Mesenchymal stem cell (in vitro differentiated cells and primary cell): ENCODE measurements at regions not wholly inside any gene's neighbourhood (a gene's known extent, or its start where the extent isn't known, plus 50 kb on each side); places are given as distances from the start of the nearest gene placed in this dataset.
"Not testable (repeated sequence)": the region's sequence is repeated elsewhere in the genome, so short reads cannot be mapped to it uniquely, and the experiment has no call there.

ENCODE experiments used
- DNase-seq: peaks from one replicate; pipeline ENCODE4 v3.0.0-alpha.2; 2013
- H2AFZ ChIP-seq: one replicate; pipeline ENCODE4 v1.6.1; 2013; ENCODE audit warnings: low read depth, mild to moderate bottlenecking, control low read depth, inconsistent platforms, low read length, moderate library complexity
- H2AK5ac ChIP-seq: 2 replicates; pipeline ENCODE4 v1.6.1; 2013; ENCODE audit warnings: low read length, moderate library complexity, mild to moderate bottlenecking, inconsistent platforms; ENCODE audit not compliant: severe bottlenecking
- H2BK120ac ChIP-seq: one replicate; pipeline ENCODE4 v1.6.1; 2013; ENCODE audit warnings: low read depth, mild to moderate bottlenecking, inconsistent platforms, low read length, moderate library complexity
- H2BK12ac ChIP-seq, 2 experiments: one replicate each; pipeline ENCODE4 v1.6.1; 2013; ENCODE audit warnings: inconsistent platforms in 2 of 2, low read length in 2 of 2, mild to moderate bottlenecking in 2 of 2, moderate library complexity in 2 of 2, control low read depth in 1 of 2
- H2BK15ac ChIP-seq: one replicate; pipeline ENCODE4 v1.6.1; 2013; ENCODE audit warnings: mild to moderate bottlenecking, low read depth, inconsistent platforms; ENCODE audit not compliant: poor library complexity, severe bottlenecking
- H2BK5ac ChIP-seq: 2 replicates; pipeline ENCODE4 v1.6.1; 2013; ENCODE audit warnings: low read depth, mild to moderate bottlenecking, low read length, control low read depth, inconsistent platforms; ENCODE audit not compliant: poor library complexity, severe bottlenecking
- H3K14ac ChIP-seq, 2 experiments: one replicate each; pipeline ENCODE4 v1.6.1; 2013; ENCODE audit warnings: inconsistent platforms in 2 of 2, low read length in 2 of 2, control low read depth in 1 of 2, mild to moderate bottlenecking in 1 of 2, moderate library complexity in 1 of 2
- H3K18ac ChIP-seq, 2 experiments: one replicate each; pipeline ENCODE4 v1.6.1; 2013; ENCODE audit warnings: inconsistent platforms in 2 of 2, low read length in 2 of 2, control low read depth in 1 of 2, low read depth in 1 of 2, mild to moderate bottlenecking in 1 of 2
- H3K23ac ChIP-seq, 2 experiments: one replicate each; pipeline ENCODE4 v1.6.1; 2013; ENCODE audit warnings: inconsistent platforms in 2 of 2, low read length in 2 of 2, mild to moderate bottlenecking in 2 of 2, moderate library complexity in 2 of 2, control low read depth in 1 of 2
- H3K27ac ChIP-seq: 2 replicates; pipeline ENCODE4 v1.5.1; 2013; ENCODE audit warnings: mild to moderate bottlenecking, moderate library complexity, low read length, control low read depth, inconsistent platforms; ENCODE audit not compliant: poor library complexity, severe bottlenecking
- H3K27me3 ChIP-seq, 2 experiments: 2 replicates each; pipeline versions ENCODE4 v1.6.1 to v1.7.0; 2013; ENCODE audit warnings: low read length in 2 of 2, mild to moderate bottlenecking in 2 of 2, moderate library complexity in 2 of 2, control low read depth in 1 of 2, inconsistent platforms in 1 of 2; ENCODE audit not compliant: control insufficient read depth in 1 of 2, insufficient read depth in 1 of 2
- H3K36me3 ChIP-seq, 2 experiments: 2 replicates each; pipeline versions ENCODE4 v1.6.1 to v1.7.0; 2013; ENCODE audit warnings: low read length in 2 of 2, control low read depth in 1 of 2, inconsistent platforms in 1 of 2, low read depth in 1 of 2, mild to moderate bottlenecking in 1 of 2; ENCODE audit not compliant: insufficient read depth in 2 of 2, control insufficient read depth in 1 of 2
- H3K4ac ChIP-seq, 2 experiments: one replicate each; pipeline ENCODE4 v1.6.1; 2013; ENCODE audit warnings: inconsistent platforms in 2 of 2, low read length in 2 of 2, mild to moderate bottlenecking in 2 of 2, moderate library complexity in 2 of 2, control low read depth in 1 of 2, low read depth in 1 of 2
- H3K4me1 ChIP-seq: 2 replicates; pipeline ENCODE4 v1.6.1; 2013; ENCODE audit warnings: low read depth, low read length, control low read depth; ENCODE audit not compliant: control insufficient read depth, insufficient read depth
- H3K4me2 ChIP-seq: 2 replicates; pipeline ENCODE4 v1.6.1; 2013; ENCODE audit warnings: low read length, mild to moderate bottlenecking, inconsistent platforms; ENCODE audit not compliant: poor library complexity, severe bottlenecking
- H3K4me3 ChIP-seq, 2 experiments: 2 replicates each; pipeline versions ENCODE4 v1.5.1 to v1.7.0; 2013; ENCODE audit warnings: low read length in 2 of 2, mild to moderate bottlenecking in 2 of 2, control low read depth in 1 of 2, low read depth in 1 of 2; ENCODE audit not compliant: insufficient read depth in 1 of 2
- H3K79me1 ChIP-seq: replicated peaks from 2 replicates; pipeline ENCODE4 v1.6.1; 2013; ENCODE audit warnings: mild to moderate bottlenecking, control low read depth, low read length, inconsistent platforms; ENCODE audit not compliant: poor library complexity, severe bottlenecking
- H3K9ac ChIP-seq: 2 replicates; pipeline ENCODE4 v1.7.0; 2013; ENCODE audit warnings: mild to moderate bottlenecking, low read length, moderate library complexity
- H3K9me3 ChIP-seq: 2 replicates; pipeline ENCODE4 v1.7.0; 2013; ENCODE audit warnings: mild to moderate bottlenecking, low read length; ENCODE audit not compliant: control insufficient read depth
- H4K8ac ChIP-seq: one replicate; pipeline ENCODE4 v1.6.1; 2013; ENCODE audit warnings: inconsistent platforms, mild to moderate bottlenecking, low read length, moderate library complexity
- H4K91ac ChIP-seq: one replicate; pipeline ENCODE4 v1.6.1; 2013; ENCODE audit warnings: mild to moderate bottlenecking, low read length, inconsistent platforms
- WGBS: methylation state at CpG from one replicate; pipeline ENCODE4 v1.1.7; 2013; ENCODE audit warnings: mixed read lengths; 5-methylcytosine and 5-hydroxymethylcytosine counted together

DNA sequence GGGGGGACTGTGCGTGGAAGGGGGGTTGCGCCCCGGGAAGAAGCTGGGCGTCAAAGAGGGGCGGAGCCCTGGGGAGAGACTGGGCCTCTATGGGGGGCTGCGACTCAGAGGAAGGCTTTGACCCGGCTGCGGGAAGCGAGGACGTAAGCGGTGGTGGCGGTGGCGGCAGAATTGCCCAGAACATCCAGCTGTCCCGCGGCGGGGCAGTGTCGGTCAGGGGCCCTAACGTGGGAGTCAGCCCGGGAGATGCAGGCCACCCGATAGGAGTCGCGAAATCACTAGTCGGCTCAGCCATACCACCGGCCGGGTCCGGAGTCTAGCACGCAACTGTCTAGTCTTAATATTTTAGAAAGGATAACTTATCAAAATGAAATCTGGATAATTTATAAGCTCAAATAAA is 387.6 kb upstream of the EYS start:
- Histone ChIP-seq H3K4ac (no peak overlapping the region), H3K27ac (no peak overlapping the region), H3K14ac (no peak overlapping the region), H3K9me3 (no peaks in the 10 kb centered on the region), H2AFZ (no peak overlapping the region), H3K4me3 (no peak overlapping the region), H3K18ac (no peak overlapping the region), H2BK12ac (no peak overlapping the region), H3K4me1 (no peaks in the 10 kb centered on the region), H4K8ac (no peak overlapping the region), H3K27me3 (no peaks in the 10 kb centered on the region), H3K9ac (no peak overlapping the region), H4K91ac (no peak overlapping the region), H2BK15ac (no peak overlapping the region), H2AK5ac (no peak overlapping the region), H3K23ac (no peak overlapping the region), H3K36me3 (no peaks in the 10 kb centered on the region), H2BK120ac (no peak overlapping the region), H2BK5ac (no peak overlapping the region), H3K79me1 (no peaks in the 10 kb centered on the region), H3K4me2 (no peak overlapping the region)
- 96% methylated on average over 20 of the region's 27 CpGs for WGBS
- DNase-seq: no peak

DNA sequence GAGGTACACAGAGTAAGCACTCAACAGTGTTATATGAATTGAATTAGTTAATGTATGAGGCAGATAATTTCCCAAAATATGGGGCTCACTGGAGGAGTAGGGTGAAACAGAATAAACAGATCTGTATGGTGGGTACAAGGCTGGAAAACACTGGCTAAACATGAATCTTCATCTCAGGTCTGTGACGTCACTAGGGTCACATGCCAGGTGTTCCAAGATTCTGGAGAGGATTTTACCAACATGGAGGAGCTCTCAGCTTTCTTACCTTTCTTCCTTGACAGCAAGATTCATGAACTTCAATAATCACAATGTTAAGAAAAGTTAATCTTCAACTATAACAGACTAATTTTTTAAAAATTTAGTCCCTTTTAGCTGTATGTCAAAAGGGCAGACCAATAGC is 385.3 kb upstream of the EYS start:
- not testable (repeated sequence) for H2BK120ac ChIP-seq, H3K14ac ChIP-seq, H3K4me3 ChIP-seq, H3K27me3 ChIP-seq, H2AK5ac ChIP-seq, H3K18ac ChIP-seq, H3K4me2 ChIP-seq, H2BK12ac ChIP-seq, H3K27ac ChIP-seq, H3K4ac ChIP-seq, H2BK15ac ChIP-seq, H4K91ac ChIP-seq, H2BK5ac ChIP-seq, H3K4me1 ChIP-seq, H4K8ac ChIP-seq, H3K36me3 ChIP-seq, DNase-seq, H2AFZ ChIP-seq, H3K9ac ChIP-seq, H3K79me1 ChIP-seq, H3K23ac ChIP-seq
- peaks cover 12% of the 10 kb centered on the region for H3K9me3 ChIP-seq
- no CpG with 5 or more reads among the region's 1 CpG for WGBS

DNA sequence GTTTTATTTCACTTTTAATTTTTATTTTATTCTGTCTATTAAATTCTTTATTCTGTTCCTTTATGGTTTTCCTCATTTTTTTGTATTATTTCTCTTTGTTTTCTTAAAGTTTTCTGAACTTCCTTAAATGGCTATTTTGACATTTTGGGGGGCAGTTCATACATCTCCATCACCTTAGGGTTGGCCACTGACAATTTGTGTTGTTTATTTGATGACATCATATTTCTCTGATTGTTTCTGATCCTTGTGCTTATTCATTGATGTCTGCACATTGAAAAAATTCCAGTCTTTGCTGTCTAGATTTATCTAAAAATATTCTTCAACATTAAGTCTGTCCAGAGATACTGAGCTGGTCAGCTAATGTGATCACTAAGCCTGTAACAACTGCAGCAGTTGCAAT is 379.5 kb upstream of the EYS start:
- H3K4me3 ChIP-seq: no peak overlapping the region
- H3K9me3 ChIP-seq: peaks cover 39% of the 10 kb centered on the region
- H3K27me3 ChIP-seq: no peaks in the 10 kb centered on the region
- DNase-seq: no peak
- no peak overlapping the region for H3K18ac ChIP-seq
- H2BK15ac ChIP-seq: no peak overlapping the region
- no peak overlapping the region for H4K8ac ChIP-seq
- no peak overlapping the region for H2BK12ac ChIP-seq
- H3K9ac ChIP-seq: no peak overlapping the region
- no peak overlapping the region for H3K27ac ChIP-seq
- H3K4ac ChIP-seq: no peak overlapping the region
- H4K91ac ChIP-seq: no peak overlapping the region
- H3K79me1 ChIP-seq: no peaks in the 10 kb centered on the region
- H2BK120ac ChIP-seq: no peak overlapping the region
- H3K4me2 ChIP-seq: no peak overlapping the region
- no peak overlapping the region for H3K14ac ChIP-seq
- H3K36me3 ChIP-seq: no peaks in the 10 kb centered on the region
- H2AK5ac ChIP-seq: no peak overlapping the region
- H2AFZ ChIP-seq: no peak overlapping the region
- no peaks in the 10 kb centered on the region for H3K4me1 ChIP-seq
- no peak overlapping the region for H2BK5ac ChIP-seq
- no peak overlapping the region for H3K23ac ChIP-seq

DNA sequence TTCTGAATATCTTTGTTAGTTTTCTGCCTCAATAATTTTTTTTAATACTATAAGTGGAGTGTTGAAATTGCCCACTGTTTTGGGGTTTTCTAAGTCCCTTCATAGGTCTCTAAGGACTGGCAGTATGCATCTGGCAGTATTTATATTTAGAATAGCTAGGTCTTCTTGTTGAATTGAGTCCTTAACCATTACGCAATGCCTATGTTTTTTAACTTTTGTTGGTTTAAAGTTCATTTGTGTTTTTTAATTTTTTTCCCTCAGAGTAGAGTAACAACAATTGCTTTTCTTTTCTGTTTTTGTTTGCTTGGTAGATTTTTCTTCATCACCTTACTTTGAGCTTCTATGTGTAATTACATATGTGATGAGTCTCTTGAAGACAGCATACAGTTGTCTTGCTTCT is 375.9 kb upstream of the EYS start:
- no peak for DNase-seq
- Histone ChIP-seq H2BK5ac (no peak overlapping the region), H3K9me3 (peaks cover 36% of the 10 kb centered on the region), H3K4ac (no peak overlapping the region), H3K79me1 (no peaks in the 10 kb centered on the region), H2BK120ac (no peak overlapping the region), H3K4me2 (no peak overlapping the region), H3K4me1 (no peaks in the 10 kb centered on the region), H3K36me3 (no peaks in the 10 kb centered on the region), H2AK5ac (no peak overlapping the region), H4K8ac (no peak overlapping the region), H2BK15ac (no peak overlapping the region), H3K4me3 (no peak overlapping the region), H3K14ac (no peak overlapping the region), H2BK12ac (no peak overlapping the region), H4K91ac (no peak overlapping the region), H3K18ac (no peak overlapping the region), H3K9ac (no peak overlapping the region), H3K23ac (no peak overlapping the region), H2AFZ (no peak overlapping the region), H3K27me3 (no peaks in the 10 kb centered on the region), H3K27ac (no peak overlapping the region)
- no CpG with 5 or more reads among the region's 1 CpG for WGBS
